SHP77 treated with DMSO at 0.1 percent for 48 hours (cell line): ENCODE measurements at regions not wholly inside any gene's neighbourhood (a gene's known extent, or its start where the extent isn't known, plus 50 kb on each side); places are given as distances from the start of the nearest gene placed in this dataset.

Experiments used
- DNase-seq: peaks from one replicate; lab custom pipeline; 2025; lab: John Stamatoyannopoulos, UW

- DNase-seq = no peak
These were observed 404.1 kb downstream of the SHANK2 start for GRCh38 chr11:70848243-70848750.

GRCh38 chr11:70849031-70849430 is 403.3 kb downstream of the SHANK2 start:
- no peak for DNase-seq

GRCh38 chr11:70851308-70851707 is 401.1 kb downstream of the SHANK2 start:
- DNase-seq = no peak

- DNase-seq = no peak
These were observed 400.5 kb downstream of the SHANK2 start for GRCh38 chr11:70851907-70852306.

GRCh38 chr11:70853068-70853769 is 399.2 kb downstream of the SHANK2 start:
- no peak for DNase-seq

- no peak for DNase-seq
These were observed 398.6 kb downstream of the SHANK2 start for GRCh38 chr11:70853770-70854108.

GRCh38 chr11:70854201-70854600 is 398.2 kb downstream of the SHANK2 start:
- DNase-seq = no peak

- DNase-seq = peak; percentile 26
These were observed 397.3 kb downstream of the SHANK2 start for GRCh38 chr11:70854901-70855556.

- DNase-seq = no peak
These were observed 394.5 kb downstream of the SHANK2 start for GRCh38 chr11:70857894-70858293.

- no peak for DNase-seq
These were observed 393.2 kb downstream of the SHANK2 start for GRCh38 chr11:70859180-70859579.

- no peak for DNase-seq
These were observed 391.5 kb downstream of the SHANK2 start for GRCh38 chr11:70860888-70861287.

GRCh38 chr11:70861559-70861958 is 390.8 kb downstream of the SHANK2 start:
- DNase-seq = no peak

- DNase-seq = no peak
These were observed 390.3 kb downstream of the SHANK2 start for GRCh38 chr11:70862093-70862492.

- DNase-seq = no peak
These were observed 389.2 kb downstream of the SHANK2 start for GRCh38 chr11:70863186-70863585.

GRCh38 chr11:70863993-70864392 is 388.4 kb downstream of the SHANK2 start:
- no peak for DNase-seq

- DNase-seq = no peak
These were observed 387.0 kb downstream of the SHANK2 start for GRCh38 chr11:70865356-70865755.

GRCh38 chr11:70866834-70867233 is 385.5 kb downstream of the SHANK2 start:
- no peak for DNase-seq

- no peak for DNase-seq
These were observed 384.9 kb downstream of the SHANK2 start for GRCh38 chr11:70867281-70868047.

- no peak for DNase-seq
These were observed 384.0 kb downstream of the SHANK2 start for GRCh38 chr11:70868341-70868885.

GRCh38 chr11:70869054-70869453 is 383.3 kb downstream of the SHANK2 start:
- DNase-seq = no peak

GRCh38 chr11:70871881-70872280 is 380.5 kb downstream of the SHANK2 start:
- DNase-seq = no peak

GRCh38 chr11:70872299-70872698 is 380.1 kb downstream of the SHANK2 start:
- DNase-seq = no peak
